Karpas-422 (cell line): ENCODE measurements at regions not wholly inside any gene's neighbourhood (a gene's known extent, or its start where the extent isn't known, plus 50 kb on each side); places are given as distances from the start of the nearest gene placed in this dataset.

Source experiments
- DNase-seq: peaks from one replicate; pipeline ENCODE4 v3.0.0-alpha.2; 2015
- H2AFZ ChIP-seq: fragments of 200-600 bp; sonication (generic); 2 replicates; pipeline ENCODE4 v1.6.1; 2014; ENCODE audit warnings: antibody characterized with exemption, low read length, mixed read lengths
- H3K27ac ChIP-seq: fragments of 200-600 bp; sonication (generic); 2 replicates; pipeline ENCODE4 v1.5.1; 2014; ENCODE audit warnings: mild to moderate bottlenecking, low read length, moderate library complexity
- H3K27me3 ChIP-seq: fragments of 200-600 bp; sonication (generic); 2 replicates; pipeline ENCODE4 v1.6.1; 2014; ENCODE audit warnings: low read length, mixed read lengths
- H3K36me3 ChIP-seq: fragments of 200-600 bp; sonication (generic); 2 replicates; pipeline ENCODE4 v1.6.1; 2014; ENCODE audit warnings: low read length, mixed read lengths; ENCODE audit not compliant: insufficient read depth
- H3K4me1 ChIP-seq: fragments of 200-600 bp; sonication (generic); 2 replicates; pipeline ENCODE4 v1.6.1; 2014; ENCODE audit warnings: mild to moderate bottlenecking, low read length, mixed read lengths
- H3K4me2 ChIP-seq: fragments of 200-600 bp; sonication (generic); 2 replicates; pipeline ENCODE4 v1.6.1; 2014; ENCODE audit warnings: low read length, low read depth, mild to moderate bottlenecking; ENCODE audit not compliant: poor library complexity, severe bottlenecking
- H3K4me3 ChIP-seq: fragments of 200-600 bp; sonication (generic); 2 replicates; pipeline ENCODE4 v1.5.1; 2014; ENCODE audit warnings: mild to moderate bottlenecking, antibody characterized with exemption, low read length, mixed read lengths
- H3K79me2 ChIP-seq: fragments of 200-600 bp; sonication (generic); 2 replicates; pipeline ENCODE4 v1.6.1; 2014; ENCODE audit warnings: mild to moderate bottlenecking, low read length, mixed read lengths
- H3K9ac ChIP-seq: fragments of 200-600 bp; sonication (generic); 2 replicates; pipeline ENCODE4 v1.6.0; 2014; ENCODE audit warnings: low read length
- H3K9me2 ChIP-seq: fragments of 200-600 bp; sonication (generic), shearing (Covaris generic); replicated peaks from 2 replicates; pipeline ENCODE4 v1.6.0; 2014; ENCODE audit warnings: mild to moderate bottlenecking, low read length, moderate library complexity; ENCODE audit not compliant: insufficient read depth
- H3K9me3 ChIP-seq: fragments of 300-700, 200-600 bp; sonication (generic); 2 replicates; pipeline ENCODE4 v1.6.1; 2014; ENCODE audit warnings: low read length, mixed read lengths
- H4K20me1 ChIP-seq: fragments of 200-600 bp; sonication (generic); 2 replicates; pipeline ENCODE4 v1.6.1; 2014; ENCODE audit warnings: mild to moderate bottlenecking, antibody characterized with exemption, low read length, low read depth; ENCODE audit not compliant: insufficient read depth

DNA sequence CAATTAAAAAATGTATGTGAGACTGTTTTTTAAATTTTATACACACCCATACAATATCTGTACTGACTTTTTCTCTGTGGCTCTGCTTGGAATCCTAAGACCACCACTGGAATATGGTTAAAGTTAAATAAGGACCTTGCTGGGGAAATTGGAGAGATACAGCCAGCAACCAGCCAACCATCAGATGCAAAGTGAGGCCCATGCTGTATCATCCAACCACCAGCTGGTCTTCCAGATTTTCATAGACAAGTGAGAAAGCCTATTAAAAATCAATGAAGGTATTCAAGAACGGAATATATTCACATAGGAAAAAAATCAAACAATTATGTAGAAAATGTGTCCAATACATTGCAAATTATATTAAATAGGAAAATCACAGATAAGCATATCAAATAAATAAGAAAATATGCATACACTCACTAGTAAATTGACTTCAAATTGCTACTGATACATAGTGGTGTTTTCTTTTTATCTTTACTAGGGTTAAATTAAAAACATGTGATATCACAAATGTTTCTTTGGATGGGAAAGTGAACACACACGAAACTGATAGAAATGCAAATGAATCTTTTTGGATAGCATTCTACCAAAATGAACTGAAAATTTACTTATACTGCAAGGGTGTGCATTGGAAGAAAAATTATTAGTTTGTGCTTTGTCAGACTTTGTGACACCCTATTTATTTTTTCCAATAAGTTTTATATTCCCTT is 1486.3 kb downstream of the BRINP3 start:
- no peak overlapping the region for H3K9ac ChIP-seq
- no peak overlapping the region for H3K4me2 ChIP-seq
- H3K79me2 ChIP-seq = no peaks in the 10 kb centered on the region
- no peak overlapping the region for H3K27ac ChIP-seq
- H3K9me3 ChIP-seq = peaks cover 27% of the 10 kb centered on the region
- DNase-seq = no peak
- H3K4me1 ChIP-seq = no peaks in the 10 kb centered on the region
- no peaks in the 10 kb centered on the region for H4K20me1 ChIP-seq
- no peak overlapping the region for H3K4me3 ChIP-seq
- H3K9me2 ChIP-seq = no peaks in the 10 kb centered on the region
- H3K36me3 ChIP-seq = no peaks in the 10 kb centered on the region
- H3K27me3 ChIP-seq = no peaks in the 10 kb centered on the region
- H2AFZ ChIP-seq = no peak overlapping the region

DNA sequence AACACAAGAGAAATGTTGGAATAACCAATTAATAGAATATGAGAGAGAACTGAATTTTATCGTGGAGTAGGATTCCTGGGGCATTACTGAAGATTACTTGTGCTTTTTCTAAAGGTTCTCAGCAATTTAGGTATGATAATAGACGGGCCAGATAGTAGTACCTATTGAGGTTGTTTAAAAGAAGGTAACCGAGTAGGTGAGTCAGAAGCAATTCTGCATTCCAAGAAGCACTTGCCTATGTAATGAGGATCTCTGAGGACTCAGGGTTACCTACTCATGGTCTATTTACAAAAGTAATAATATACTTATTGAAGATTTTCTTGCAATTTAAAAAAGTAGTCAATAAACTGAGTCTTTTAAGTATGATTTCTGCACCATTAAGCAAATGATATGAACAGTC is 1469.8 kb downstream of the BRINP3 start:
- Histone ChIP-seq H3K79me2 (no peaks in the 10 kb centered on the region), H3K9me3 (peaks cover 30% of the 10 kb centered on the region), H3K4me3 (no peak overlapping the region), H4K20me1 (no peaks in the 10 kb centered on the region), H3K9ac (no peak overlapping the region), H3K9me2 (no peaks in the 10 kb centered on the region), H3K27me3 (no peaks in the 10 kb centered on the region), H3K4me2 (no peak overlapping the region), H3K4me1 (no peaks in the 10 kb centered on the region), H3K27ac (no peak overlapping the region), H3K36me3 (no peaks in the 10 kb centered on the region), H2AFZ (no peak overlapping the region)
- DNase-seq = no peak

DNA sequence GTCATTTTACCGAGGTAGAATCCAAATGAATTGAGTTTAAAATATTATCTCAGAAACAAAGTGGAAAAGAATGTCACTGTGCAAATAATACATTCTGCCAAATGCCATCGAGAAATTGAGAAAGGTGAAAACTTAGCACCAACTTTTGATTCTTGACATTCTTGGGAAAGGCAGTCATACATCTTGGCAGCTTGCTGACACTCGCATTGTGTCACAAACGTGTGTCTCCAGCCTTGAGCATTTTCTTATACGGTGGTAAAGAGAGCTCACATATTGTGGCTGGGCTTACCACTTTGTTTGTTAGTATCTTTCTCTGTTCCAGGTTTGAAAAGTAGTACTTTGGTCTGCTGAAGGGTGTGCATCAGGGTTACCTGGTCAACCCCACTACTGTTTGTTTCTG is 1456.1 kb downstream of the BRINP3 start:
- Histone ChIP-seq H3K4me1 (no peaks in the 10 kb centered on the region), H3K9me2 (no peaks in the 10 kb centered on the region), H3K4me2 (no peak overlapping the region), H3K4me3 (no peak overlapping the region), H3K9ac (no peak overlapping the region), H3K27me3 (no peaks in the 10 kb centered on the region), H3K9me3 (peaks cover 20% of the 10 kb centered on the region), H3K36me3 (no peaks in the 10 kb centered on the region), H3K27ac (no peak overlapping the region), H2AFZ (no peak overlapping the region), H4K20me1 (no peaks in the 10 kb centered on the region), H3K79me2 (no peaks in the 10 kb centered on the region)
- no peak for DNase-seq

DNA sequence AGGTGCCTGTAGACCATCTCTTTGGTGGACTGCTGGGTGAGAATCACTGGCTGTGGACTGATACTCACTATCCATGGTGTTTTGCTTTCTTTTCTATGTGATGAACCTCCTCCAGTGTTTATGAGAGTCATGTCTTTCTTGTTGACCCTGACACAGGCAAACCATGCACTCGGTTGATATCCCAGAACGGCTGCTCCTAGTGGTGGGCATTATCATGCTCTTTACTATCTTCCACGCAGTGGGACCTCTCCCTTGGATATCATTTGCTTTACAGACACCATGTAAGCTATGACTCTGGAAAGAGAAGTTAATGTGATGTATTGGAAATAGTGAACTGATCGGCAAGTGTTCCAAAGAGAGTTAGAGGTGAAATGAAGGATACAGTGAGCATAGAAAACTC is 1455.6 kb downstream of the BRINP3 start:
- Histone ChIP-seq H2AFZ (no peak overlapping the region), H3K4me3 (no peak overlapping the region), H3K4me2 (no peak overlapping the region), H3K27me3 (no peaks in the 10 kb centered on the region), H3K79me2 (no peaks in the 10 kb centered on the region), H3K9ac (no peak overlapping the region), H3K9me3 (peaks cover 20% of the 10 kb centered on the region), H4K20me1 (no peaks in the 10 kb centered on the region), H3K9me2 (no peaks in the 10 kb centered on the region), H3K4me1 (no peaks in the 10 kb centered on the region), H3K27ac (no peak overlapping the region), H3K36me3 (no peaks in the 10 kb centered on the region)
- DNase-seq = no peak

DNA sequence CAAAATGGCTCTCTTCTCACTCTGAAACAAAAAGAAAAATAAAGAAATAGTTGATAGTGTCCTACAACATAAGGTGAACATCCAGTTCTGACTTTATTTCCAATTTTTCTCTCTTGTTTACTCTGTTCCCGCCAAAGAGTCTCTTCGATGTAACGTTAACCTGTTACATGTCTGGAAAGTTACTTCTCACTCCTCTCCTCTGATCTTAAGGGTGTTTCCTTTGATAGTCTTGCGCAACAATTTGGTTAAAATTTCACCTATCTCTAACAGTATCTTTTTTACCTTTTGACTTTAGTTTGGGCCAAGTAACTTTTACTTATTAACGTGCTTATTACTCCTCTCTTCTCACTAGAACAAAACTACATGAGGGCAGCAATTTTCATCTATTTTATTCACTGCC is 1450.2 kb downstream of the BRINP3 start:
- no peaks in the 10 kb centered on the region for H3K36me3 ChIP-seq
- H3K27ac ChIP-seq = no peak overlapping the region
- no peak overlapping the region for H3K4me3 ChIP-seq
- no peak overlapping the region for H3K4me2 ChIP-seq
- no peaks in the 10 kb centered on the region for H3K9me2 ChIP-seq
- H2AFZ ChIP-seq = no peak overlapping the region
- H3K9me3 ChIP-seq = peaks cover 14% of the 10 kb centered on the region; the same call in 1 of the 2 replicates
- H3K27me3 ChIP-seq = no peaks in the 10 kb centered on the region
- no peak for DNase-seq
- H3K9ac ChIP-seq = no peak overlapping the region
- H3K79me2 ChIP-seq = no peaks in the 10 kb centered on the region
- H3K4me1 ChIP-seq = no peaks in the 10 kb centered on the region
- no peaks in the 10 kb centered on the region for H4K20me1 ChIP-seq

DNA sequence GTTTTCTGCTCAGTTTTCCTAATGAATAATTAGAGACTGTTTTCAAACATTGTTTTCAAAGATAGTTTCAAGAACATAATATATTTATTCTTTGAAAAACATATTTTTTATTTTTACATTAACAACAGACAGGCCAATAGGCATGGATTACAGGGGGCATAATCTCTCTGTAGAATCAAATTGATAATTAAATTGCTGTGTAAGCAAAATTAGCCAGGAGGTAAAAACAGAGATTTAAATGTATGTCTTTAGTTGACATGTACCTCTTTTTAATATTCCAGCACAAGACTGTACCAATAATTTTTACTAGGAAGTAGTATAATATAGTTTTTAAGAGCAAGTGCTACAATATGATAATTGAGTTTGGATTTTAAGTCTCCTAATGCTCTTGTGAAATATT is 1444.5 kb downstream of the BRINP3 start:
- no peaks in the 10 kb centered on the region for H3K27me3 ChIP-seq
- no peak overlapping the region for H3K4me2 ChIP-seq
- no peaks in the 10 kb centered on the region for H3K9me2 ChIP-seq
- H3K4me3 ChIP-seq = no peak overlapping the region
- no peak overlapping the region for H3K9ac ChIP-seq
- H3K79me2 ChIP-seq = no peaks in the 10 kb centered on the region
- no peaks in the 10 kb centered on the region for H4K20me1 ChIP-seq
- peaks cover 11% of the 10 kb centered on the region; the same call in 1 of the 2 replicates for H3K9me3 ChIP-seq
- no peaks in the 10 kb centered on the region for H3K4me1 ChIP-seq
- no peaks in the 10 kb centered on the region for H3K36me3 ChIP-seq
- DNase-seq = no peak
- H2AFZ ChIP-seq = no peak overlapping the region
- no peak overlapping the region for H3K27ac ChIP-seq

DNA sequence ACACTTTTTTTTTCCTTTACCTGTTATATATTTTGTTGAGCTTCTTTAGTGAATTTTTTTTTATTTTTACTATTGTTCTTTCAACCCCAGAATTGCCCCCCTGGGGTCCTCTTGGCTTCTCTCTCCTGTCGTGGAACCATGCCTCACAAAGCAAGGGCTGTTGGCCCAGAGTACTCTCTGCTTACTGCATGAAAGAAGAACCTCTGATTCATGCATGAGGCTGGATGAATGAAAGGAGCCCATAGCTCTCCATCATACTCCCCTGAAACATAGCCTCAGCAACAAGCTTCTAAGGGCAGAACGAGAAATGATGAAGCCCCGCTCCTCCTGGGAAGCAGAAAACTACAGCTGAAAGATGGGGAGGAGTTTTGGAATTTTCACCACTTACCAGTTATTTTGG is 1441.0 kb downstream of the BRINP3 start:
- Histone ChIP-seq H4K20me1 (no peaks in the 10 kb centered on the region), H3K9me2 (no peaks in the 10 kb centered on the region), H3K4me1 (no peaks in the 10 kb centered on the region), H3K9ac (no peak overlapping the region), H3K27me3 (no peaks in the 10 kb centered on the region), H3K27ac (no peak overlapping the region), H3K79me2 (no peaks in the 10 kb centered on the region), H3K9me3 (peaks cover 18% of the 10 kb centered on the region), H3K36me3 (no peaks in the 10 kb centered on the region), H2AFZ (no peak overlapping the region), H3K4me3 (no peak overlapping the region), H3K4me2 (no peak overlapping the region)
- DNase-seq = no peak

DNA sequence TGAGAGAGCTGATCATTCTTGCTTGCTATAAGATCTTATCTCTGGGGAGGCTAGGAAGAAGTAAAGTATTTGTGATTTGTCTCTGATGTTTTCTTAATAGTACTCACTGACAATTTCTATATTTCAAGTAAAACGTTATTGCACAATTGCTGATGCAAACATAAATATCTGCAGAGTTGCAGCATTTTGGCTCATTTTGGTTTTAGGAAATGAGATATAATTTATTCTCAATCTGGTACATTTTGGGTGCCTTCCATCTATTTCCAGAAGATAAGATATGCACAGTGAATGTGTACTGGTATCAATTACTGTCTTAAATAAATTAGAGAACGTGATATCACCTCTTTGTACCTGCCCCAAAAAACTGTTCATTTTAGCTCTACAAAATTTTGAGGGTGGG is 1431.5 kb downstream of the BRINP3 start:
- Histone ChIP-seq H3K27me3 (no peaks in the 10 kb centered on the region), H3K4me1 (no peaks in the 10 kb centered on the region), H3K27ac (no peak overlapping the region), H2AFZ (no peak overlapping the region), H3K9ac (no peak overlapping the region), H3K9me3 (peaks cover 43% of the 10 kb centered on the region), H3K36me3 (no peaks in the 10 kb centered on the region), H3K9me2 (no peaks in the 10 kb centered on the region), H4K20me1 (no peaks in the 10 kb centered on the region), H3K4me3 (no peak overlapping the region), H3K4me2 (no peak overlapping the region), H3K79me2 (no peaks in the 10 kb centered on the region)
- no peak for DNase-seq
